ENCODE measurements at regions not wholly inside any gene's neighbourhood (a gene's known extent, or its start where the extent isn't known, plus 50 kb on each side); places are given as distances from the start of the nearest gene placed in this dataset.

DNA sequence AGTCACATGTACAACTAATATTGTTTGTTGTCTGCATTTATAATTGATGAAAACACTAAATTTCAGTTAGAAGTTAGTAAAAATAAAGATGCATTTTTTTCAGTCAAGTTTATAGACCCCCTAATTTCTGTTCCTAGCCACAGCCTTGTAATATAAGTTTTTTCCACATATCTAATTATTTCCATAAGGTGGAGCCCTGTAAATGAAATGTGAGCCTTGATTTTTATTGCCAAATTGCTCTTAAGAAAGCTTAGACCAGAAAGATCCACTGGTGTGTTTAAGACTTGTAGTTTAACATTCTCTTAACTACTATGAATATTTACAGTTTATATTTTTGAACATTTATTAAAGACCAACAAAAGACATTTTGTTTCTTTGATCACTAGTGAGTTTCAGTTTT is 322.1 kb upstream of the RGS6 start:
- no peak for DNase-seq (ENCODE audit: low read depth)
- Histone ChIP-seq H3K27me3 (ENCODE audit: control insufficient read depth, insufficient read depth, low read length) (no peaks in the 10 kb centered on the region), H3K4me3 (ENCODE audit: low read depth, low read length) (no peak overlapping the region), H3K36me3 (ENCODE audit: control insufficient read depth, insufficient read depth, low read length) (no peaks in the 10 kb centered on the region)
- TF ChIP-seq, protein P1, sequence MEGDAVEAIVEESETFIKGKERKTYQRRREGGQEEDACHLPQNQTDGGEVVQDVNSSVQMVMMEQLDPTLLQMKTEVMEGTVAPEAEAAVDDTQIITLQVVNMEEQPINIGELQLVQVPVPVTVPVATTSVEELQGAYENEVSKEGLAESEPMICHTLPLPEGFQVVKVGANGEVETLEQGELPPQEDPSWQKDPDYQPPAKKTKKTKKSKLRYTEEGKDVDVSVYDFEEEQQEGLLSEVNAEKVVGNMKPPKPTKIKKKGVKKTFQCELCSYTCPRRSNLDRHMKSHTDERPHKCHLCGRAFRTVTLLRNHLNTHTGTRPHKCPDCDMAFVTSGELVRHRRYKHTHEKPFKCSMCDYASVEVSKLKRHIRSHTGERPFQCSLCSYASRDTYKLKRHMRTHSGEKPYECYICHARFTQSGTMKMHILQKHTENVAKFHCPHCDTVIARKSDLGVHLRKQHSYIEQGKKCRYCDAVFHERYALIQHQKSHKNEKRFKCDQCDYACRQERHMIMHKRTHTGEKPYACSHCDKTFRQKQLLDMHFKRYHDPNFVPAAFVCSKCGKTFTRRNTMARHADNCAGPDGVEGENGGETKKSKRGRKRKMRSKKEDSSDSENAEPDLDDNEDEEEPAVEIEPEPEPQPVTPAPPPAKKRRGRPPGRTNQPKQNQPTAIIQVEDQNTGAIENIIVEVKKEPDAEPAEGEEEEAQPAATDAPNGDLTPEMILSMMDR (IDR thresholded peaks at IDR 0.05; ENCODE audit: insufficient read depth, low read depth, low read length), result no peak
- CTCF ChIA-PET, result no interaction called here
- POLR2A ChIA-PET, result no interaction called here

DNA sequence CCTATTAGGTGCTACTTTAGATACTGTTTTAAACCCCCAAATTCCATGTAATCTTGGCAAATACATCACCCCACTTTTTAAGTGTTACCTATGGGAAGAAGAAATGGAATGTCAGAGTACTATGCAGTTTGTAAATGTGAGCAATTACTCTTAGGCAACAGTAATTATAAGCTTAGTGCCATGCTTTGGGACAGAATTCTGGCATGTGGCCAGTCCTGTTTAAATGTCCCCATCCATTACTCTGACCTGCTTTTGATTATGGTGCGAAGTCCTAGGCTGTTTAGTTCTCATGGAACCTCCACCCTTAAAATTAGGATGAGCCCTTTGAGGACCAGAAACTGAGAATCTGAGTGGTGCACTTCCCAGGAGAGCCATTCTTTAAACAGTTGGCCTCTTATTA is 321.4 kb upstream of the RGS6 start:
- no peaks in the 10 kb centered on the region for H3K36me3 ChIP-seq (ENCODE audit: control insufficient read depth, insufficient read depth, low read length)
- no peak overlapping the region for H3K4me3 ChIP-seq (ENCODE audit: low read depth, low read length)
- no peak for DNase-seq (ENCODE audit: low read depth)
- TF ChIP-seq, protein P1 (IDR thresholded peaks at IDR 0.05; ENCODE audit: insufficient read depth, low read depth, low read length), result no peak
- ChIA-PET CTCF (no interaction called here), POLR2A (no interaction called here)
- no peaks in the 10 kb centered on the region for H3K27me3 ChIP-seq (ENCODE audit: control insufficient read depth, insufficient read depth, low read length)

DNA sequence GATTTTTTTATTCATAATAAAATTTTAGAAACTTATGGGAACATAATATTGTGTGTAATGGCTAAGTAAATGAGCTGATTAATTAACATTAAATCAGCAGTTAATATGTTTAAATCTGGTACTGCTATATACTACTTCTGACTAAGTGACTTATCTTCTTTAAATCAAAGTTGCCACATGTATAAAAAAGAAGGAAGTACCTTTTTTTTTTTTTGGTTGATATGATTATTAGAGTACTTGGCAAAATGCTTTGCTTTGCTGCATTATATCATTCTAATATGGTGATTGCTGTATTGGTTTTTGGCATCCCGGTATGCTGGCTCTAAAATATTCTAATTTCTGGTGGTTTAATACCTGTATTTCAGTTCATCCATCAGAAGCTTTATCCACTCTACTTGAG is 319.1 kb upstream of the RGS6 start:
- no peak overlapping the region for H3K4me3 ChIP-seq (ENCODE audit: low read depth, low read length)

DNA sequence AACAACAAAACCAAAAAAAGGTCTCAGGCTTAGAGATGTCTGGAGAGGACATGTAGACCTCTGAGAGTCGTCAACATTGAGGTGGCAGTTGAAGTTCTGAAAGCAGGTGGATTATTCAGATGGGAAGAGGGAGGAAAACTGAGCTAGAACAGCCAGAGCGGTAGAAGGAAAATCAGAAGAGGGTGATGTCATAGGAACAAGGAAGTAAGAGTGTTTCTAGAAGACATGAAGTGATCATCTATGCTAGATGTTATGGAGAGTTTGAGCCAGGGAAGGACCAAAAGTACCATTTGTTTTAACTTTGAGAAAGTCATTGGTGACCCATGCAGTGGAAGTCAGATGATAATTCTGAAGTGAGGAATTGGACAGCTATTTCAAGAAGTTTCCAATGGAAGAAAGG is 316.2 kb upstream of the RGS6 start:
- TF ChIP-seq, protein P1 (IDR thresholded peaks at IDR 0.05; ENCODE audit: insufficient read depth, low read depth, low read length), result no peak
- CTCF ChIA-PET, result interaction anchor here (0.8 to 1.0 kb wide), 2 partner anchors 10 to 482 kb away, joined by 3 read pairs; no protein-coding TSS in a partner anchor
- POLR2A ChIA-PET, result no interaction called here
- Histone ChIP-seq H3K36me3 (ENCODE audit: control insufficient read depth, insufficient read depth, low read length) (peaks cover 3% of the 10 kb centered on the region), H3K4me3 (ENCODE audit: low read depth, low read length) (no peak overlapping the region), H3K27me3 (ENCODE audit: control insufficient read depth, insufficient read depth, low read length) (no peaks in the 10 kb centered on the region)
- no peak for DNase-seq (ENCODE audit: low read depth)

More for the DNA sequence above, 319.1 kb upstream of the RGS6 start:
- Histone ChIP-seq H3K27me3 (ENCODE audit: control insufficient read depth, insufficient read depth, low read length) (no peaks in the 10 kb centered on the region), H3K36me3 (ENCODE audit: control insufficient read depth, insufficient read depth, low read length) (peaks cover 3% of the 10 kb centered on the region)
- no peak for DNase-seq (ENCODE audit: low read depth)
- ChIA-PET POLR2A (interaction anchor here (0.6 kb wide), 1 partner anchor 22 kb away, joined by 3 read pairs; no protein-coding TSS in a partner anchor), CTCF (no interaction called here)
- TF ChIP-seq, protein P1 (IDR thresholded peaks at IDR 0.05; ENCODE audit: insufficient read depth, low read depth, low read length), result no peak

DNA sequence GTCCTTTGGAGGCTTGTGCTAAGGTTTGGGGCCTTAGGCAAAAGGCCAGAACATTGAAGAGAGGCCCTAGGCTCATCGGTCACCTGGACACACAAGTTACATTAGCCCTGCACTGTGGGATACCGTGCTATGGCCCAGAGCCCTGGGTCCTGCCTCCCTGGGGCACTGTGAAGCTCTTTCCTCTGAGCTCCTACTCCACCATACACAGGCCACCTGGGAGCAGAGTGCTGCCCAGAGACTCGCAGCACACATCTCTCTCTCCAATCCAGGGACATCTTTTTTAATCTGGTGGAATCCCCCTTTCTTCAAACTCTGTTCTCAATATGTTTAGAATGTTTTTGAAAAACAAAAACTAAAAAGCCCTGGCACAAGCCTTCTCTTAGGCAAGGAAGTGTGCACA is 314.2 kb upstream of the RGS6 start:
- TF ChIP-seq, protein P1 (IDR thresholded peaks at IDR 0.05; ENCODE audit: insufficient read depth, low read depth, low read length), result no peak
- no peak for DNase-seq (ENCODE audit: low read depth)
- ChIA-PET POLR2A (no interaction called here), CTCF (no interaction called here)
- Histone ChIP-seq H3K4me3 (ENCODE audit: low read depth, low read length) (no peak overlapping the region), H3K27me3 (ENCODE audit: control insufficient read depth, insufficient read depth, low read length) (no peaks in the 10 kb centered on the region), H3K36me3 (ENCODE audit: control insufficient read depth, insufficient read depth, low read length) (peaks cover 3% of the 10 kb centered on the region)

Measured in BJ (cell line).